ENCODE measurements at regions not wholly inside any gene's neighbourhood (a gene's known extent, or its start where the extent isn't known, plus 50 kb on each side); places are given as distances from the start of the nearest gene placed in this dataset.

DNA sequence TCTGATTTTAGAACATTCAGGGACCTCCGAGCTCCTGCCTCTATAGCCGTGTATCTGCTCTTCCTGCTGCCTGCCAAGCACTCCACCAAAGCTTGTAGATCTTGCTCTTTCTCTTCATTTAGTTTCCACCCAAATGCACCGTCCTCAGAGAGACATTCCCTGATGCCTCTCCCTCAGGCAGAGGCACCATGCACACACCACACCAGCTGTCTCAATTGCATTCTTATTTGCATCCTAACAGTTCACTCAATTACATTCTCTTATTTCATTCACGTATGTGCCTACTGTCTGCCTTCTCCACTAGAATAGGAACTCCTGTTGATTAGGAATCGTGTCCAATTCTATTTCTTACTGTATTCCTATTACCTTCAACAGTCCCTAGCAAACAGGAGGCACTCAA is 845.4 kb upstream of the TMEM132C start:
- DNase-seq, result no peak

- no peak for DNase-seq
These were observed 843.9 kb upstream of the TMEM132C start for GRCh38 chr12:127422935-127423566.

GRCh38 chr12:127425474-127425873 is 841.5 kb upstream of the TMEM132C start:
- DNase-seq, result no peak

DNA sequence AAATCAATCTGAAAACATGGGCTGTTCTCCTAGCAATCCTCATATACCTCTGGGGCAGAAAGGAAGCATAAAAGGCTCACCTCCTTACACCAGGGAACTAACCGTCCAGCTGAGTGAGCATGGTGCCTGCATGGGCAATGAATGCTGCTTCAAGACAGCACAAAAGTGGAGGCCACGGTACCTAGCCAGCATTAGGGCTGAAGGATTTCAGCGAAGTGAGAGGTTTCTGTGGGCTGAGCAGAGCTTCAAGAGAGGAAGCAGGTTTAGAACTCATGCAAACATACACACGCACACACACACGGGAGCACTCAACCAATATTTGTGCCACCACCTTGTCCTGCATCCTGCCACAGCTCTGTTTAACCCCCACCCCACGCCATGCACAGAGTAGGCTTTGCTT is 838.5 kb upstream of the TMEM132C start:
- no peak for DNase-seq

DNA sequence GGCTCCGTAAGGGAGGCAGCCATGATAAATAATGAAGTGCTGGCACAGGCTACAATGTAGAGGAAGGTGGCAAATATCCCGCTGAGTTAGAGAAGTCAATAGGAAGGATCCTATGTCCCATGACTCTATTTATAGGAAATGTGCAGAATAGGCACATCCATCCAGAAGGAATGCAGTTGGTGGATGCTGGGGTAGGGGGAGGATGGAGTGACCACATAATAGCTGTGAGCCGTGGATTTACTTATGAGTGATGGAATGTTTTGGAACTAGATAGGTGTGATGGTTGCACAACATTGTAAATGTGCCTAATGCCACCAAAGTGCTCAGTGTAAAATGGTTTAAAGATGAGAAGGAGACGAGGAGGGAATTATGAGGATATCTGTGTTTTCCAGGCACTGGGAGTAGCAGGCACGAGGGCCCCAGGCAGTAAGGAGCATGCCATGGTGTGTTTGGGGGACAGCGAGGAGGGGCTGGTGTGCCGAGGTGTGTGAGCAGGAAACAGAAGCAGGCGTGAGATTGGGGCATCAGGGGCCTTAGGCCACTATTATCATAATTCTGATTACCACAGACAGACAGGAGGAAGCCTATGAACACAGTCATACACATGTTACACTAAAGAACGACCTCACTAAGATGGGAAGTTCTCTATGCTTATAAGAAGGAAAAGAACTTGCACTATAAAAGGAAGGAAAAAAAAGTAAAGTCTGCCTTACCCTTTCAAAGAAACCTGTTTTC is 837.3 kb upstream of the TMEM132C start:
- DNase-seq, result no peak

DNA sequence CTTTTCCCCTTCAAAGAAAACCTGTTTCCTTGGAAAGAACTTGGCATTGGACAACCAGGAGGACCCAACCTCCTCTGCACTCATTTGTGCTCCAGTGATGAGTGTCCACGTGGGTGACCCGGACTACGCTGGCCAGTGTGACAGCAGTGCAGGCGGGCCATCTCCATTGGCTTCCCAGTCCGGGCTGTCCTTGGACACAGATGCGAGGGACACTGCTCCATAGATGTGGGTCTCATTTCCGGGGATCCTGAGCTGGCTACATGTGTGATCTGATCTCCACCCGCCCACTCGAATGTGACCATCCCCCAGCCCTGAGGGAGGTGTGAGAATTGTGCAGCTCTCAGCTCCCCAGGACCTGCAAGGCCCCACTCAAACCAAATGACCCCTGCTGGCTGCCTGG is 836.6 kb upstream of the TMEM132C start:
- DNase-seq, result no peak

DNA sequence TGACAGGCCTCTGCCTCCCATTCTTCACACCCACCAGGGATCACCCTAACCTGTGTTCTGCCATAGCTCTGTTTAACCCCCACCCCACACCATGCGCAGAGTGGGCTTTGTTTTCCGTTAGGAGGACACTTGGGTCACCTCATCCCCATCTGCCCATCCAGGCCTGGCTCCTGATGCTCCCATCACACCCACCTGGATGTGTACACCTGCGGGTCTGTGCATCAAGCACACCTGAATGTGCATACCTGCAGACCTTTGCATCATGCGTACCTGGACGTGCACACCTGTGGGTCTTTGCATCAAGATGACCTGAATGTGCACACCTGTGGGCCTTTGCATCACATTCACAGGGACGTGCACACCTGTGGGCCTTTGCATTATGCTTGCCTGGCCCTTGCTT is 835.8 kb upstream of the TMEM132C start:
- no peak for DNase-seq

DNA sequence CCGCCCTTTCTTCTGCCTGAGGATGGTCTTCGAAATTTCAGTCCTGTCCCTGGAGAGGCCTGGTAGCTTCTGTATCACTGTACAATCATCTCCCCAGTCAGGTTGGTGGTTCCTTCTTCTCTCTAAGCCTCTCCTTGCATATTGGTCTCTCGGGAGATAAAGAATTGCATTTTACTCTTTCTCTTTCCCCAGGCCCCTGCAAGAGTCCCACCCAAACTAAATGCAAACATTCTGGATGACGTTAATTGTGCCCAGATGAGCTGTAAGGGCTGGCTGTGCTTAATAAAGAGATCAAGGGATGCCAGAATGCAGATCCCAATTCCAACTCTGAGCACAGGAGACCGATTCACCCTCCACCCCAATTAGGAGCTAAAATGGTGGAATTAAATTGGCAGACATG is 835.4 kb upstream of the TMEM132C start:
- DNase-seq, result no peak

DNA sequence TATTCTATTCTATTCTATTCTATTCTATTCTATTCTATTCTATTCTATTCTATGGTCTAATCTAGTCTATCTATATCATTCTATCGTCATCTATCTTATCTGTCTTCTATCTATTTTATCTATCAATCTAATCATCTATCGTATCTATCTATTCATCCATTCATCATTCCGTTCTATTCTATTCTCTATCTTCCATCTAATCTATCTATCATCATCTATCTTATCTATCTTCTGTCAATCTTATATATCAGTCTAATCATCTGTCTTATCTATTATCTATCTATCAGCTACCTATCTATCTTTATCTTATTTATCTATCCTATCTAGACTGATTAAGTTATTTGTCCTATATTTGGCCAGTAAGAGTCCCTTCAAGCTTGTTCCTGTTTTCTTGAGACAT is 831.5 kb upstream of the TMEM132C start:
- no peak for DNase-seq

DNA sequence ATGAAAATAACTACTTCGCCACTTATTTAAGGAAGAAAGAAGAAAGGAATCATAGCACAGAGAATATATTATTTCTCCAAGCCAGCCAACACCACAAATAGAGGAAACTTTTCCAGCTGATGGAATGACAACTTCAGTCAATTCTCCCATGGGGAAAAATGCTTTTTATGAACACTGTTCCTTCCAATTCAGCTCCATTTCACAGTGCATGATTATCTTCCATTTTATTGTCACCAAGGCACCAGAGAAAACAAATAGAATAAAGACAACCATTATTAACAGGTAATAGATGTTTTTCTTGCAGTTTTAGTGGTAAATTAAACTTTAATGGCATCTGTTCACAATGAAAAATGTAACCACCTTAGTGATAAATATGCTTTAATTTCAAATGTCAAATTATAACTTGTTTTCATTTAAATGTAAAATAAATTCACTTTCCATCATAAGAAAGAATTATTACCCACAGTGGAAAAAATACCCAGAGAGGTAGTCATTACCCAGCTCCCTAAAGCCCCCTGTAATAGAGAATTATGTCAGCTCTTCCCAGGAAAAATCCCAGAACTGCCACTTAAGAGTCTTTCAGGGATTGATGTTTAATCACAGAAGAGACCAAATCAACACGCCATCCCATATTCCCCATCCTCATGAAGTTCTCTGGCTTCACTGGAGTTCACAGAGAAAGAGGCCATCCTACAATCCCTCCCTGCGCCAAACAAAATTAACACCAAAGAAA is 828.3 kb upstream of the TMEM132C start:
- DNase-seq, result no peak

DNA sequence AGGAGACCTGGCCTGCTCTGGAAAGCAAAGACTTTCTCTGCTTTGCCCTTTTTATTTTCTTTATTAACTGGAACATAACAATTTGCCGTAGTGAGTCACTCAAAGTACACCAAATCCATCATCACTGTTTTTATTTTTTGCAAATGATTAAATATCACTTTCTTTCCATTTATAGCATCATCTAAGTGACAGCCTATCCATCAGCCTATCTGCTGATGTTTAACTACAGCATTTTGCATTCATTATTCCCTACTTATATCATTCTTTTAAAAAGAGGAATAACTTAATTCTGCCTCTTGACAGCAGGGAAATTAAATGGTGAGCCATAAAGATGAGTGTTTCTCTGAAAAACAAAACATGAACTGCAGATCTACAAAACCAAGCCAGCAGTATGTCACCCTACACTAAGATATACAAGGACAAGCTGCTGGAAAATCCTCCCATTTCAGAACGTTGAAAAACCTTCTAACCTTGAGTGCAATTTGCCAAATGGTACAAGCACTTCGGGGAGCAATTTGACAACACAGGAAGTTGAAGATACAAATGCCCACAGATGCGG is 821.3 kb upstream of the TMEM132C start:
- no peak for DNase-seq

DNA sequence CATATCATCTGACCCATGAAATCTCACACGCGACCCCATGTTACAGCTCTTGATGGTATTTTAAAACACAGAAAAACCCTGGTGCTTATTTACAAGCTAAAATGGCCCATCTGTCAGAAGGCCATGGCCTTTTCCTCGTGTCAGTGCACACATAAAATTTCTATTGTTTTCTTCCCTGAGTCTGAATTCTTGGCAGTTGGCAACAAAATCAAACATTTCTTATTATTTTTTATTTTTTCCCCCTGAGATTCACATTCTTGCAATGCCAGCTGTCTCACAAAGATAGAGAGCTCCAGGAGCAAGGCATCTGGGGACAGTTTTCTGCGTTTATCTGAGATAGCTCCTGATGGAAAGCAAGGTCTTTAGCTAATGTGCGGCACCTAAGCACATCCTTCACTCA is 818.1 kb upstream of the TMEM132C start:
- no peak for DNase-seq

DNA sequence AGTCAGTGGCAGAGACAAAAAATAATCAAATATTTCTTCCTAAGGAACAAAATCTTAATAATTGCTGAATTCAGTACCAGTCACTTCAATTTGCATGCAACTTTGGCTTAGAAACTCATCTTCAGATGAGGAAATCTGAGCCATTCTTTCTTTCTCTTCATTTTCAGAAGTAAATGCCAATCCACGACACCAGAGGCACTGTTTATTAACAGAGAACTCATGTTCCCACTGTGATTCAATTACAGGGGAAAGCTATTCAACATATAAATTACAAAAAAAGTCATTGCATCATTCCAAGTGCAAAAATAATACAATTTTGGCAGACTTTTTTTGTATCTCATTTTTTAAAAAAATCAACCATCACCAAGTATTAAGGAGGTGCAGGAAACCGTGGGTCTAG is 816.1 kb upstream of the TMEM132C start:
- no peak for DNase-seq

DNA sequence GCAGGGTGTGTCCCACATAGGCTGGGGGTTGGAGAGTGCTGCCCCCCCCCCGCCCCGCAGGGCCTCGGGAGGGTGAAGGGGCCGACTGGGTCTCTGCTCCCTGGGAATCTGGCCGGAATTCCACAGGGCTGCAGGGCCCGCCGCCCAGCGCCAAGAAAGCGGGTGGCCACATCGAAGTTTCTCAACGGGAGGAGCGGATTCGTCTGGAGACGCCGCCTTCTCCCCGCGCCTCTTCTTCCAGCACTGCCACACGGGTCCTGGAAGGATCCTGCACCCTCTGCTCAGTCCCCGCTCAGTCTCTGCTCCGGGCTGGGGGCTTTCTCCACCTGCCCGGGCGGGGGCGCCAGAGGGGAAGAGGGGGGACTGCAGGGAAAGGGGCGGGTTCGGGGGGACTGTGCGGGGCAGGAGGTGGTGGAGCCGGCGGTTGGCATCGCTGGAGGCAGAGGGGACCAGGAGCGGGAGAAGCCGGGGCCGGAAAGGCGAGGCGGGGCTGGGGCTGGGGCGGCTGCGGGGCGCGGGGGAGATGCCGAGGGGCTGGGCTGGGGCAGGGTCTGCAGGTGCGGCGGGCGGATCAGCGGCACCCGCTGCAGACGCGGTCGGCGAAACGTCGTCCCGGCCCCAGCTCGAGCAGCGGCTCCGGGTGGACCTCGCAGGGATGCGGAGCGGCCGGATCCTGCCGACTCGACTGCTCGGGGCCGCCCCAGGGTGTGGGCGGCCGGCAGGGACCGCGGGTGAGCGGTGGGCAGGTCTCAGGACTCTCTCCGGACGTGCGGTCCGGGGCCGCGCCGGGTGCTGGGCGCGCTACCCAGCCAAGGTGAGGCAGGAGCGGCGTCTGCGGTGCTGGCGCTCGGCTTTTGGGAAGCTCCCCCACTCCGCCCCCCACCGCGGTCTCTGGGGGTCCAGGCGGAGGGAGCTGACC is 811.4 kb upstream of the TMEM132C start:
- no peak for DNase-seq

- no peak for DNase-seq
These were observed 809.2 kb upstream of the TMEM132C start for GRCh38 chr12:127457726-127458125.

DNA sequence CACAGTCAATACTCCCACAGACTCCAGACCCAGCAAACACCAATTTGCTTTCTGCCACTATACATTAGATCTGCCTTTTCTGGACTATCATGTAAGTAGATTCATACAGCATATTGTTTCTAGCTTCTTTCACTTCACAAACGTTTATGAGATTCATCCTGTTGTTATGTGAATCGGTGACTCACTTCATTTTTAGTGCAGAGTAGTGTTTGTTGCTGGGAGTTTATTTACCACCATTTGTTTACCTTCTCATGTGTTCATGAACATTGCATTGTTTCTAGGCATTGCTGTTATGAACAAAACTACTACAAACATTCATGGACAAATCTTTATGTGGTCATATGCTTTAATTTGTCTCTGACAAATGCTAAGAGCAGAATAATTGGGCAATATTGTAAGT is 807.8 kb upstream of the TMEM132C start:
- DNase-seq, result no peak

- no peak for DNase-seq
These were observed 807.3 kb upstream of the TMEM132C start for GRCh38 chr12:127459687-127460086.

- no peak for DNase-seq
These were observed 803.7 kb upstream of the TMEM132C start for GRCh38 chr12:127463237-127463636.

DNA sequence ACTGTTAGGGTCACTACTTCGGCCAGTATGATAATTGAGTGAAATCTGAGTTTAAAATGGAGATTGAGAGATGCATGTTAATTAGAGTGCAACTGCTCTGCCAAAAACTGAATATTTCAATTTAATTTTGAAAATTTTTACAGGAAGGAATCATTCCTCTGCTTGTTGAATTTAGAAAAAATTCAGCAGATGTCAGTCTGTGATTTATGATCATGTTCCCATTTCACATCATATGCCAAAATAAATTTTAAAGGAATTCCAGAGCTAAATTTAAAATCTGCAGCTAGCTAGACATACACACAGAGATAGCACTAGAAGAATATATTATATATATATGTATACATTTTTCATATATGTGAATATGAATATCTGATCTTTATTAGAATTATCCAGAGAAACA is 797.6 kb upstream of the TMEM132C start:
- DNase-seq, result no peak

DNA sequence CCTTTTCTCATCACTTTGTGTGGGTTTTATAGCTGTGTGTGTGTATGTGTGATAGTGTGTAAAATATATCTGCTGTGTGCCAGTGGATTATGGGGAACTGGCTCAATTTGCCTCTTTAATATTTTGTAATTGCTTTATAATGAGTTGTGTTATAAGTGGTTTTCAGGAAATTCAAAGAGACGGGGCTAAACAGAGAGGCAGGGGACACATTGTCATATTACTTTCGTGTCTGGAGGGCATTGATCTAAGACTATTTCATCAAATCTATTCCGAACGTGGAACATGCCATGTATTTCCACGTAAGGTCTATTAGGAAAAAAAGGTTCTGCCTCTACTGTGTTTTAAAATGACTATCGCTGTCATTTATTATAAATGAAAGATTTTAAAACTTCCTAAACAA is 793.2 kb upstream of the TMEM132C start:
- DNase-seq, result no peak

DNA sequence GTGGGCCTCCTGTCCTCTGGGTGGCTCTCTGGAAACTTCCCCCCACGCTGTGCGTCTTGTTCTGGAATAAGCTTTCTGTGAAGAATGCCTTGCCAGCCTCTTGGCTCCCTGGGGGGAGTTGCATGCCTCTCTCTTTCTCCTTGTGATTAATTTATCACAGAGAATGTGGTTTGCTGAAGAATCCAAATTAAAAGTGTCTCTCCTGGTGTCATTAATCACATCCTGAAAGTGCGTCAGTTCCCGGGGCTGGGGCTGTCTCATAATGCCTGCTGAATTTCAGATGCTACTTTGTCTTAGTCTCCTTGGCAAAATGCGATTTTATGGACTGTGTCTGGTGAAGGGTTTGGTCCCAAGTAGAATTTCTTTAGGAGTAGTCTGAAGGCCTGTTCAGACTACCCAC is 787.7 kb upstream of the TMEM132C start:
- no peak for DNase-seq

GRCh38 chr12:127480775-127481314 is 786.1 kb upstream of the TMEM132C start:
- DNase-seq, result no peak

GRCh38 chr12:127482950-127483349 is 784.0 kb upstream of the TMEM132C start:
- DNase-seq, result no peak
